ENCODE measurements at regions not wholly inside any gene's neighbourhood (a gene's known extent, or its start where the extent isn't known, plus 50 kb on each side); places are given as distances from the start of the nearest gene placed in this dataset.
"Not testable (repeated sequence)": the region's sequence is repeated elsewhere in the genome, so short reads cannot be mapped to it uniquely, and the experiment has no call there.

GRCh38 chr14:89688507-89689211 is 265.9 kb downstream of the EFCAB11 start:
- no peak overlapping the region for H3K27ac Mint-ChIP-seq (ENCODE audit: low read depth, unreplicated experiment)
- no TSS peak for BruUV-seq (replicated peaks)
- intact Hi-C loops (cut with micrococcal nuclease): no loop called here
- H3K36me3 Mint-ChIP-seq (ENCODE audit: insufficient read depth, unreplicated experiment): no peaks in the 10 kb centered on the region
- H3K4me1 Mint-ChIP-seq (ENCODE audit: insufficient read depth, unreplicated experiment): no peaks in the 10 kb centered on the region
- no peak for DNase-seq (ENCODE audit: unreplicated experiment)
- ChIA-PET CTCF (no interaction called here), POLR2A (no interaction called here)
- no peak for TF ChIP-seq CTCF (IDR thresholded peaks at IDR 0.05; ENCODE audit: unreplicated experiment)
- no peak overlapping the region for H3K4me3 Mint-ChIP-seq (ENCODE audit: unreplicated experiment)
- no peaks in the 10 kb centered on the region for H3K9me3 Mint-ChIP-seq (ENCODE audit: unreplicated experiment)
- H3K27me3 Mint-ChIP-seq (ENCODE audit: insufficient read depth, unreplicated experiment): no peaks in the 10 kb centered on the region

GRCh38 chr14:89687129-89687528 is 267.4 kb downstream of the EFCAB11 start:
- H3K9me3 Mint-ChIP-seq (ENCODE audit: unreplicated experiment); intact Hi-C loops (cut with micrococcal nuclease); BruUV-seq (replicated peaks); H3K27ac Mint-ChIP-seq (ENCODE audit: low read depth, unreplicated experiment); DNase-seq (ENCODE audit: unreplicated experiment); H3K4me1 Mint-ChIP-seq (ENCODE audit: insufficient read depth, unreplicated experiment); H3K36me3 Mint-ChIP-seq (ENCODE audit: insufficient read depth, unreplicated experiment); H3K4me3 Mint-ChIP-seq (ENCODE audit: unreplicated experiment); H3K27me3 Mint-ChIP-seq (ENCODE audit: insufficient read depth, unreplicated experiment): not testable (repeated sequence)
- ChIA-PET CTCF (interaction anchor here (0.7 kb wide), 1 partner anchor 1025 kb away, joined by 3 read pairs; no protein-coding TSS in a partner anchor), POLR2A (interaction anchor here (0.6 kb wide), 1 partner anchor 48 kb away, joined by 3 read pairs; no protein-coding TSS in a partner anchor)

- TF ChIP-seq CTCF (IDR thresholded peaks at IDR 0.05; ENCODE audit: unreplicated experiment): no peak
- Mint-ChIP-seq H3K4me3 (ENCODE audit: unreplicated experiment) (no peak overlapping the region), H3K9me3 (ENCODE audit: unreplicated experiment) (no peaks in the 10 kb centered on the region), H3K27ac (ENCODE audit: low read depth, unreplicated experiment) (no peak overlapping the region), H3K27me3 (ENCODE audit: insufficient read depth, unreplicated experiment) (no peaks in the 10 kb centered on the region), H3K4me1 (ENCODE audit: insufficient read depth, unreplicated experiment) (no peaks in the 10 kb centered on the region), H3K36me3 (ENCODE audit: insufficient read depth, unreplicated experiment) (no peaks in the 10 kb centered on the region)
- CTCF ChIA-PET: no interaction called here
- no peak for DNase-seq (ENCODE audit: unreplicated experiment)
- POLR2A ChIA-PET: no interaction called here
- intact Hi-C loops (cut with micrococcal nuclease): no loop called here
- no TSS peak for BruUV-seq (replicated peaks)
Measured at GRCh38 chr14:89684139-89684538, 267.1 kb upstream of the FOXN3 start.

- POLR2A ChIA-PET: no interaction called here
- DNase-seq (ENCODE audit: unreplicated experiment): no peak
- CTCF ChIA-PET: interaction anchor here (0.8 kb wide), 1 partner anchor 927 kb away, joined by 3 read pairs; no protein-coding TSS in a partner anchor
- intact Hi-C loops (cut with micrococcal nuclease): no loop called here
- no peak overlapping the region for H3K27ac Mint-ChIP-seq (ENCODE audit: low read depth, unreplicated experiment)
- no TSS peak for BruUV-seq (replicated peaks)
- H3K9me3 Mint-ChIP-seq (ENCODE audit: unreplicated experiment): no peaks in the 10 kb centered on the region
- no peaks in the 10 kb centered on the region for H3K4me1 Mint-ChIP-seq (ENCODE audit: insufficient read depth, unreplicated experiment)
- H3K36me3 Mint-ChIP-seq (ENCODE audit: insufficient read depth, unreplicated experiment): no peaks in the 10 kb centered on the region
- H3K4me3 Mint-ChIP-seq (ENCODE audit: unreplicated experiment): no peak overlapping the region
- no peak for TF ChIP-seq CTCF (IDR thresholded peaks at IDR 0.05; ENCODE audit: unreplicated experiment)
- no peaks in the 10 kb centered on the region for H3K27me3 Mint-ChIP-seq (ENCODE audit: insufficient read depth, unreplicated experiment)
Measured at GRCh38 chr14:89681086-89682018, 264.3 kb upstream of the FOXN3 start.
